ENCODE measurements at regions not wholly inside any gene's neighbourhood (a gene's known extent, or its start where the extent isn't known, plus 50 kb on each side); places are given as distances from the start of the nearest gene placed in this dataset.
A peak's percentile ranks its signal among the peaks of the same experiment; 100 is the strongest.

GRCh38 chr12:91577586-91578539 is 395.2 kb upstream of the DCN start:
- Histone ChIP-seq H3K9me3 (no peaks in the 10 kb centered on the region), H3K36me3 (no peaks in the 10 kb centered on the region), H3K27me3 (no peaks in the 10 kb centered on the region), H3K27ac (no peak overlapping the region), H3K4me3 (peak overlapping the region in 1 of 2 donors; percentile 12), H3K4me1 (peaks cover 0 to 15% (median 0%) of the 10 kb centered on the region in 3 donors)
- no peak for ATAC-seq
- TF ChIP-seq EP300 (IDR thresholded peaks at IDR 0.05) (no peak), POLR2AphosphoS5 (IDR thresholded peaks at IDR 0.05) (no peak), POLR2A (IDR thresholded peaks at IDR 0.05) (no peak), CTCF (IDR thresholded peaks at IDR 0.05) (peak; percentile 56 to 66 (median 59))
- 24 to 29% methylated on average over 7 of the region's 7 CpGs for WGBS, 2 donors (ENCODE audit: low coverage in 1 of 2)

- H3K27me3 ChIP-seq = no peaks in the 10 kb centered on the region
- no peak overlapping the region for H3K27ac ChIP-seq
- no peak for ATAC-seq
- no peak for TF ChIP-seq POLR2AphosphoS5 (IDR thresholded peaks at IDR 0.05)
- TF ChIP-seq CTCF (IDR thresholded peaks at IDR 0.05) = no peak
- no peak for TF ChIP-seq POLR2A (IDR thresholded peaks at IDR 0.05)
- no peak for TF ChIP-seq EP300 (IDR thresholded peaks at IDR 0.05)
- no peaks in the 10 kb centered on the region for H3K9me3 ChIP-seq
- 80 to 92% methylated on average over 1 of the region's 1 CpG for WGBS, 2 donors (ENCODE audit: low coverage in 1 of 2)
- H3K4me3 ChIP-seq = no peak overlapping the region
- H3K4me1 ChIP-seq = peaks cover 0 to 15% (median 0%) of the 10 kb centered on the region in 3 donors
- no peaks in the 10 kb centered on the region for H3K36me3 ChIP-seq
These were observed 393.8 kb upstream of the DCN start for GRCh38 chr12:91576432-91576831.

GRCh38 chr12:91575630-91576029 is 393.0 kb upstream of the DCN start:
- H3K27me3 ChIP-seq = no peaks in the 10 kb centered on the region
- H3K4me1 ChIP-seq = peaks cover 0 to 15% (median 0%) of the 10 kb centered on the region in 3 donors
- no peak for ATAC-seq
- no peaks in the 10 kb centered on the region for H3K9me3 ChIP-seq
- H3K27ac ChIP-seq = no peak overlapping the region
- no peaks in the 10 kb centered on the region for H3K36me3 ChIP-seq
- TF ChIP-seq EP300 (IDR thresholded peaks at IDR 0.05) (no peak), POLR2A (IDR thresholded peaks at IDR 0.05) (no peak), CTCF (IDR thresholded peaks at IDR 0.05) (no peak), POLR2AphosphoS5 (IDR thresholded peaks at IDR 0.05) (no peak)
- WGBS, 2 donors (ENCODE audit: low coverage in 1 of 2) = 95 to 100% methylated on average over 2 of the region's 2 CpGs
- H3K4me3 ChIP-seq = no peak overlapping the region

- Histone ChIP-seq H3K36me3 (no peaks in the 10 kb centered on the region), H3K4me3 (no peak overlapping the region), H3K27ac (no peak overlapping the region), H3K27me3 (no peaks in the 10 kb centered on the region), H3K9me3 (no peaks in the 10 kb centered on the region), H3K4me1 (peaks cover 0 to 15% (median 0%) of the 10 kb centered on the region in 3 donors)
- WGBS, 2 donors (ENCODE audit: low coverage in 1 of 2) = 66 to 73% methylated on average over 4 of the region's 4 CpGs
- TF ChIP-seq POLR2AphosphoS5 (IDR thresholded peaks at IDR 0.05) (no peak), POLR2A (IDR thresholded peaks at IDR 0.05) (no peak), EP300 (IDR thresholded peaks at IDR 0.05) (no peak)
- no peak for ATAC-seq
These were observed 392.4 kb upstream of the DCN start for GRCh38 chr12:91574975-91575374.

- H3K27ac ChIP-seq = no peak overlapping the region
- no peaks in the 10 kb centered on the region for H3K36me3 ChIP-seq
- H3K4me1 ChIP-seq = peaks cover 0 to 15% (median 0%) of the 10 kb centered on the region in 3 donors
- TF ChIP-seq POLR2AphosphoS5 (IDR thresholded peaks at IDR 0.05) = no peak
- no peak for TF ChIP-seq CTCF (IDR thresholded peaks at IDR 0.05)
- TF ChIP-seq POLR2A (IDR thresholded peaks at IDR 0.05) = no peak
- TF ChIP-seq EP300 (IDR thresholded peaks at IDR 0.05) = no peak
- no peaks in the 10 kb centered on the region for H3K27me3 ChIP-seq
- H3K4me3 ChIP-seq = no peak overlapping the region
- 73 to 100% methylated on average over 1 of the region's 1 CpG for WGBS, 2 donors (ENCODE audit: low coverage in 1 of 2)
- no peak for ATAC-seq
- H3K9me3 ChIP-seq = no peaks in the 10 kb centered on the region
These were observed 391.8 kb upstream of the DCN start for GRCh38 chr12:91574391-91574790.
